ENCODE measurements at regions not wholly inside any gene's neighbourhood (a gene's known extent, or its start where the extent isn't known, plus 50 kb on each side); places are given as distances from the start of the nearest gene placed in this dataset.
"Not testable (repeated sequence)": the region's sequence is repeated elsewhere in the genome, so short reads cannot be mapped to it uniquely, and the experiment has no call there.

GRCh38 chr7:106447318-106447847, 162.6 kb upstream of the NAMPT start:
- no peaks in the 10 kb centered on the region for H3K79me2 ChIP-seq (ENCODE audit: control insufficient read depth, insufficient read depth, low read length)
- H3K27me3 ChIP-seq (replicated peaks in 1 of 4; ENCODE audit: control extremely low read depth in 1 of 4, control insufficient read depth in 3 of 4, insufficient read depth in 4 of 4, low read length in 3 of 4): peaks cover 0 to 7% (median 2%) of the 10 kb centered on the region in 4 experiments
- Mint-ChIP-seq H3K4me1 (no peaks in the 10 kb centered on the region), H3K9me3 (ENCODE audit: insufficient read depth) (peaks cover 4% of the 10 kb centered on the region), H3K27ac (no peak overlapping the region), H3K4me3 (no peak overlapping the region), H3K27me3 (peaks cover 7% of the 10 kb centered on the region)
- H2AFZ ChIP-seq (ENCODE audit: insufficient read depth, low read depth, low read length, poor library complexity, severe bottlenecking): no peak overlapping the region
- intact Hi-C loops (cut with micrococcal nuclease): no loop called here
- TF ChIP-seq EZH2 (IDR thresholded peaks at IDR 0.05; ENCODE audit: borderline replicate concordance, insufficient read depth, low read depth, low read length, poor library complexity, severe bottlenecking): no peak
- TF ChIP-seq CTCF (IDR thresholded peaks at IDR 0.05): no peak
- ChIA-PET CTCF (interaction anchor here (1.6 kb wide), 1 partner anchor 15 kb away, joined by 4 read pairs; no protein-coding TSS in a partner anchor), POLR2A (no interaction called here)
- no peak overlapping the region for H3K27ac ChIP-seq (ENCODE audit: low read length in 2 of 2)
- no peaks in the 10 kb centered on the region for H3K36me3 ChIP-seq (replicated peaks in 1 of 2; ENCODE audit: control extremely low read depth in 1 of 2, control insufficient read depth in 1 of 2, extremely low read depth in 1 of 2, insufficient read depth in 2 of 2, low read length in 1 of 2)
- ATAC-seq (ENCODE audit: low read depth) (no peak), DNase-seq (no peak)
- peaks cover 0 to 6% (median 0%) of the 10 kb centered on the region in 3 donors for H3K9me3 ChIP-seq (ENCODE audit: control extremely low read depth in 1 of 3, control insufficient read depth in 2 of 3, insufficient read depth in 1 of 3, low read length in 2 of 3)
- WGBS (ENCODE audit: insufficient coverage): 100% methylated on average over 2 of the region's 3 CpGs
- no peak overlapping the region for H3K9ac ChIP-seq (ENCODE audit: low read length)
- H3K4me2 ChIP-seq (replicated peaks; ENCODE audit: low read depth, low read length, poor library complexity, severe bottlenecking): no peak overlapping the region
- H4K20me1 ChIP-seq (ENCODE audit: control insufficient read depth, insufficient read depth, low read length, poor library complexity, severe bottlenecking): no peaks in the 10 kb centered on the region
- H3K4me1 ChIP-seq (ENCODE audit: control insufficient read depth in 2 of 2, insufficient read depth in 2 of 2, low read length in 2 of 2): no peaks in the 10 kb centered on the region
- no peak overlapping the region for H3K4me3 ChIP-seq (ENCODE audit: control extremely low read depth in 1 of 5, extremely low read depth in 1 of 5, insufficient read depth in 1 of 5, low read depth in 2 of 5, low read length in 4 of 5)

- H3K27ac Mint-ChIP-seq; H4K20me1 ChIP-seq (ENCODE audit: control insufficient read depth, insufficient read depth, low read length, poor library complexity, severe bottlenecking); DNase-seq; H3K4me3 Mint-ChIP-seq; H3K4me2 ChIP-seq (replicated peaks; ENCODE audit: low read depth, low read length, poor library complexity, severe bottlenecking); H3K4me1 ChIP-seq (ENCODE audit: control insufficient read depth in 2 of 2, insufficient read depth in 2 of 2, low read length in 2 of 2); H3K27me3 ChIP-seq (replicated peaks in 1 of 4; ENCODE audit: control extremely low read depth in 1 of 4, control insufficient read depth in 3 of 4, insufficient read depth in 4 of 4, low read length in 3 of 4); H2AFZ ChIP-seq (ENCODE audit: insufficient read depth, low read depth, low read length, poor library complexity, severe bottlenecking); H3K4me3 ChIP-seq (ENCODE audit: control extremely low read depth in 1 of 5, extremely low read depth in 1 of 5, insufficient read depth in 1 of 5, low read depth in 2 of 5, low read length in 4 of 5); CTCF ChIA-PET; H3K9me3 ChIP-seq (ENCODE audit: control extremely low read depth in 1 of 3, control insufficient read depth in 2 of 3, insufficient read depth in 1 of 3, low read length in 2 of 3); POLR2A ChIA-PET; H3K9me3 Mint-ChIP-seq (ENCODE audit: insufficient read depth); H3K4me1 Mint-ChIP-seq; H3K9ac ChIP-seq (ENCODE audit: low read length); H3K79me2 ChIP-seq (ENCODE audit: control insufficient read depth, insufficient read depth, low read length); H3K27ac ChIP-seq (ENCODE audit: low read length in 2 of 2); intact Hi-C loops (cut with micrococcal nuclease); H3K36me3 ChIP-seq (replicated peaks in 1 of 2; ENCODE audit: control extremely low read depth in 1 of 2, control insufficient read depth in 1 of 2, extremely low read depth in 1 of 2, insufficient read depth in 2 of 2, low read length in 1 of 2); ATAC-seq (ENCODE audit: low read depth): not testable (repeated sequence)
- H3K27me3 Mint-ChIP-seq: peaks cover 27% of the 10 kb centered on the region
These were observed 160.6 kb upstream of the NAMPT start for GRCh38 chr7:106445366-106445765.
